ENCODE measurements at regions not wholly inside any gene's neighbourhood (a gene's known extent, or its start where the extent isn't known, plus 50 kb on each side); places are given as distances from the start of the nearest gene placed in this dataset.

GRCh38 chr5:25993701-25994100 lies 1044.7 kb downstream of the CDH9 start:
- no peak overlapping the region for H3K27ac Mint-ChIP-seq
- ATAC-seq (replicated peaks in 1 of 4) (no peak), DNase-seq (no peak)
- no peaks in the 10 kb centered on the region for H3K36me3 ChIP-seq (ENCODE audit: control insufficient read depth in 2 of 2, extremely low read depth in 1 of 2, insufficient read depth in 1 of 2, low read length in 1 of 2)
- H3K36me3 Mint-ChIP-seq = no peaks in the 10 kb centered on the region
- ChIA-PET POLR2A (no interaction called here), CTCF (no interaction called here)
- H3K27ac ChIP-seq (ENCODE audit: low read length) = no peak overlapping the region
- peaks cover 2% of the 10 kb centered on the region for H3K9me3 ChIP-seq
- no peaks in the 10 kb centered on the region for H3K4me1 ChIP-seq (ENCODE audit: control insufficient read depth in 1 of 2, extremely low read depth in 1 of 2, insufficient read depth in 2 of 2, low read length in 2 of 2)
- H3K4me3 ChIP-seq (ENCODE audit: control insufficient read depth in 1 of 2, extremely low read depth in 1 of 2, low read length in 1 of 2) = no peak overlapping the region
- H3K4me3 Mint-ChIP-seq = no peak overlapping the region
- H3K27me3 ChIP-seq (replicated peaks in 1 of 2; ENCODE audit: control insufficient read depth in 2 of 2, extremely low read depth in 1 of 2, insufficient read depth in 2 of 2, low read length in 1 of 2) = no peaks in the 10 kb centered on the region
- peaks cover 11 to 34% (median 13%) of the 10 kb centered on the region in 3 donors for H3K9me3 Mint-ChIP-seq
- H3K4me1 Mint-ChIP-seq = no peaks in the 10 kb centered on the region
- WGBS (ENCODE audit: insufficient coverage) = no CpG with 5 or more reads among the region's 3 CpGs
- no peaks in the 10 kb centered on the region for H3K27me3 Mint-ChIP-seq

- no peak overlapping the region for H3K4me3 ChIP-seq (ENCODE audit: control insufficient read depth in 1 of 2, extremely low read depth in 1 of 2, low read length in 1 of 2)
- no peaks in the 10 kb centered on the region for H3K4me1 ChIP-seq (ENCODE audit: control insufficient read depth in 1 of 2, extremely low read depth in 1 of 2, insufficient read depth in 2 of 2, low read length in 2 of 2)
- Mint-ChIP-seq H3K4me3 (no peak overlapping the region), H3K4me1 (no peaks in the 10 kb centered on the region), H3K27ac (no peak overlapping the region), H3K36me3 (no peaks in the 10 kb centered on the region), H3K9me3 (peaks cover 14 to 36% (median 15%) of the 10 kb centered on the region in 3 donors), H3K27me3 (no peaks in the 10 kb centered on the region)
- H3K36me3 ChIP-seq (ENCODE audit: control insufficient read depth in 2 of 2, extremely low read depth in 1 of 2, insufficient read depth in 1 of 2, low read length in 1 of 2) = no peaks in the 10 kb centered on the region
- no peak for DNase-seq
- POLR2A ChIA-PET = no interaction called here
- CTCF ChIA-PET = no interaction called here
- H3K27me3 ChIP-seq (replicated peaks in 1 of 2; ENCODE audit: control insufficient read depth in 2 of 2, extremely low read depth in 1 of 2, insufficient read depth in 2 of 2, low read length in 1 of 2) = no peaks in the 10 kb centered on the region
- no peaks in the 10 kb centered on the region for H3K9me3 ChIP-seq
- no peak for ATAC-seq (replicated peaks in 1 of 4)
- no peak overlapping the region for H3K27ac ChIP-seq (ENCODE audit: low read length)
- WGBS (ENCODE audit: insufficient coverage) = 94% methylated on average over 16 of the region's 18 CpGs
Observed at GRCh38 chr5:25991639-25992038, 1046.7 kb downstream of the CDH9 start.

- Mint-ChIP-seq H3K27ac (no peak overlapping the region), H3K4me3 (no peak overlapping the region), H3K9me3 (peaks cover 10 to 31% (median 17%) of the 10 kb centered on the region in 3 donors), H3K4me1 (no peaks in the 10 kb centered on the region), H3K36me3 (no peaks in the 10 kb centered on the region), H3K27me3 (no peaks in the 10 kb centered on the region)
- H3K9me3 ChIP-seq = no peaks in the 10 kb centered on the region
- no peak overlapping the region for H3K27ac ChIP-seq (ENCODE audit: low read length)
- no peak for DNase-seq
- no peaks in the 10 kb centered on the region for H3K36me3 ChIP-seq (ENCODE audit: control insufficient read depth in 2 of 2, extremely low read depth in 1 of 2, insufficient read depth in 1 of 2, low read length in 1 of 2)
- CTCF ChIA-PET = no interaction called here
- no peaks in the 10 kb centered on the region for H3K27me3 ChIP-seq (replicated peaks in 1 of 2; ENCODE audit: control insufficient read depth in 2 of 2, extremely low read depth in 1 of 2, insufficient read depth in 2 of 2, low read length in 1 of 2)
- WGBS (ENCODE audit: insufficient coverage) = no CpG with 5 or more reads among the region's 1 CpG
- POLR2A ChIA-PET = no interaction called here
- no peaks in the 10 kb centered on the region for H3K4me1 ChIP-seq (ENCODE audit: control insufficient read depth in 1 of 2, extremely low read depth in 1 of 2, insufficient read depth in 2 of 2, low read length in 2 of 2)
- H3K4me3 ChIP-seq (ENCODE audit: control insufficient read depth in 1 of 2, extremely low read depth in 1 of 2, low read length in 1 of 2) = no peak overlapping the region
- ATAC-seq (replicated peaks in 1 of 4) = no peak
Observed at GRCh38 chr5:25990771-25991170, 1047.6 kb downstream of the CDH9 start.

GRCh38 chr5:25979086-25979485 lies 1059.3 kb downstream of the CDH9 start:
- Mint-ChIP-seq H3K9me3 (peaks cover 14 to 30% (median 19%) of the 10 kb centered on the region in 3 donors), H3K4me1 (no peaks in the 10 kb centered on the region), H3K27ac (no peak overlapping the region), H3K36me3 (no peaks in the 10 kb centered on the region), H3K4me3 (no peak overlapping the region), H3K27me3 (no peaks in the 10 kb centered on the region)
- ChIA-PET POLR2A (no interaction called here), CTCF (no interaction called here)
- Histone ChIP-seq H3K4me1 (ENCODE audit: control insufficient read depth in 1 of 2, extremely low read depth in 1 of 2, insufficient read depth in 2 of 2, low read length in 2 of 2) (no peaks in the 10 kb centered on the region), H3K36me3 (ENCODE audit: control insufficient read depth in 2 of 2, extremely low read depth in 1 of 2, insufficient read depth in 1 of 2, low read length in 1 of 2) (no peaks in the 10 kb centered on the region), H3K4me3 (ENCODE audit: control insufficient read depth in 1 of 2, extremely low read depth in 1 of 2, low read length in 1 of 2) (no peak overlapping the region), H3K27ac (ENCODE audit: low read length) (no peak overlapping the region), H3K9me3 (peaks cover 4% of the 10 kb centered on the region), H3K27me3 (replicated peaks in 1 of 2; ENCODE audit: control insufficient read depth in 2 of 2, extremely low read depth in 1 of 2, insufficient read depth in 2 of 2, low read length in 1 of 2) (no peaks in the 10 kb centered on the region)
- WGBS (ENCODE audit: insufficient coverage) = no CpG with 5 or more reads among the region's 1 CpG
- DNase-seq = no peak
- no peak for ATAC-seq (replicated peaks in 1 of 4)

GRCh38 chr5:25975885-25976284 lies 1062.5 kb downstream of the CDH9 start:
- WGBS (ENCODE audit: insufficient coverage) = no CpG with 5 or more reads among the region's 2 CpGs

GRCh38 chr5:25974451-25974850 lies 1063.9 kb downstream of the CDH9 start:
- no peak overlapping the region for H3K4me3 Mint-ChIP-seq
- no peak for DNase-seq
- peaks cover 7 to 25% (median 21%) of the 10 kb centered on the region in 3 donors for H3K9me3 Mint-ChIP-seq
- Histone ChIP-seq H3K27me3 (replicated peaks in 1 of 2; ENCODE audit: control insufficient read depth in 2 of 2, extremely low read depth in 1 of 2, insufficient read depth in 2 of 2, low read length in 1 of 2) (no peaks in the 10 kb centered on the region), H3K4me1 (ENCODE audit: control insufficient read depth in 1 of 2, extremely low read depth in 1 of 2, insufficient read depth in 2 of 2, low read length in 2 of 2) (no peaks in the 10 kb centered on the region), H3K36me3 (ENCODE audit: control insufficient read depth in 2 of 2, extremely low read depth in 1 of 2, insufficient read depth in 1 of 2, low read length in 1 of 2) (no peaks in the 10 kb centered on the region), H3K9me3 (peaks cover 4% of the 10 kb centered on the region), H3K27ac (ENCODE audit: low read length) (no peak overlapping the region), H3K4me3 (ENCODE audit: control insufficient read depth in 1 of 2, extremely low read depth in 1 of 2, low read length in 1 of 2) (no peak overlapping the region)
- no CpG with 5 or more reads among the region's 1 CpG for WGBS (ENCODE audit: insufficient coverage)
- ATAC-seq (replicated peaks in 1 of 4) = no peak
- no peak overlapping the region for H3K27ac Mint-ChIP-seq
- CTCF ChIA-PET = no interaction called here
- POLR2A ChIA-PET = no interaction called here
- no peaks in the 10 kb centered on the region for H3K27me3 Mint-ChIP-seq
- H3K4me1 Mint-ChIP-seq = no peaks in the 10 kb centered on the region
- H3K36me3 Mint-ChIP-seq = no peaks in the 10 kb centered on the region

More at GRCh38 chr5:25975885-25976284, 1062.5 kb downstream of the CDH9 start:
- DNase-seq (no peak), ATAC-seq (replicated peaks in 1 of 4) (no peak)
- H3K36me3 Mint-ChIP-seq = no peaks in the 10 kb centered on the region
- H3K27me3 Mint-ChIP-seq = no peaks in the 10 kb centered on the region
- H3K36me3 ChIP-seq (ENCODE audit: control insufficient read depth in 2 of 2, extremely low read depth in 1 of 2, insufficient read depth in 1 of 2, low read length in 1 of 2) = no peaks in the 10 kb centered on the region
- H3K4me1 ChIP-seq (ENCODE audit: control insufficient read depth in 1 of 2, extremely low read depth in 1 of 2, insufficient read depth in 2 of 2, low read length in 2 of 2) = no peaks in the 10 kb centered on the region
- no peaks in the 10 kb centered on the region for H3K27me3 ChIP-seq (replicated peaks in 1 of 2; ENCODE audit: control insufficient read depth in 2 of 2, extremely low read depth in 1 of 2, insufficient read depth in 2 of 2, low read length in 1 of 2)
- no peak overlapping the region for H3K4me3 ChIP-seq (ENCODE audit: control insufficient read depth in 1 of 2, extremely low read depth in 1 of 2, low read length in 1 of 2)
- peaks cover 4% of the 10 kb centered on the region for H3K9me3 ChIP-seq
- no peak overlapping the region for H3K27ac Mint-ChIP-seq
- H3K4me3 Mint-ChIP-seq = no peak overlapping the region
- H3K27ac ChIP-seq (ENCODE audit: low read length) = no peak overlapping the region
- ChIA-PET POLR2A (no interaction called here), CTCF (no interaction called here)
- peaks cover 17 to 40% (median 26%) of the 10 kb centered on the region in 3 donors for H3K9me3 Mint-ChIP-seq
- H3K4me1 Mint-ChIP-seq = no peaks in the 10 kb centered on the region

GRCh38 chr5:25970906-25971489 lies 1067.4 kb downstream of the CDH9 start:
- Histone ChIP-seq H3K4me1 (ENCODE audit: control insufficient read depth in 1 of 2, extremely low read depth in 1 of 2, insufficient read depth in 2 of 2, low read length in 2 of 2) (no peaks in the 10 kb centered on the region), H3K27me3 (replicated peaks in 1 of 2; ENCODE audit: control insufficient read depth in 2 of 2, extremely low read depth in 1 of 2, insufficient read depth in 2 of 2, low read length in 1 of 2) (no peaks in the 10 kb centered on the region), H3K4me3 (ENCODE audit: control insufficient read depth in 1 of 2, extremely low read depth in 1 of 2, low read length in 1 of 2) (no peak overlapping the region), H3K36me3 (ENCODE audit: control insufficient read depth in 2 of 2, extremely low read depth in 1 of 2, insufficient read depth in 1 of 2, low read length in 1 of 2) (no peaks in the 10 kb centered on the region), H3K27ac (ENCODE audit: low read length) (no peak overlapping the region), H3K9me3 (peaks cover 1% of the 10 kb centered on the region)
- no peak for DNase-seq
- WGBS (ENCODE audit: insufficient coverage) = 80% methylated on average over 1 of the region's 3 CpGs
- ChIA-PET POLR2A (no interaction called here), CTCF (no interaction called here)
- no peak for ATAC-seq (replicated peaks in 1 of 4)
- Mint-ChIP-seq H3K4me1 (no peaks in the 10 kb centered on the region), H3K4me3 (no peak overlapping the region), H3K36me3 (no peaks in the 10 kb centered on the region), H3K27me3 (no peaks in the 10 kb centered on the region), H3K9me3 (peaks cover 9 to 30% (median 25%) of the 10 kb centered on the region in 3 donors), H3K27ac (no peak overlapping the region)

All from T-cell (primary cell).